ENCODE measurements at regions not wholly inside any gene's neighbourhood (a gene's known extent, or its start where the extent isn't known, plus 50 kb on each side); places are given as distances from the start of the nearest gene placed in this dataset.

DNA sequence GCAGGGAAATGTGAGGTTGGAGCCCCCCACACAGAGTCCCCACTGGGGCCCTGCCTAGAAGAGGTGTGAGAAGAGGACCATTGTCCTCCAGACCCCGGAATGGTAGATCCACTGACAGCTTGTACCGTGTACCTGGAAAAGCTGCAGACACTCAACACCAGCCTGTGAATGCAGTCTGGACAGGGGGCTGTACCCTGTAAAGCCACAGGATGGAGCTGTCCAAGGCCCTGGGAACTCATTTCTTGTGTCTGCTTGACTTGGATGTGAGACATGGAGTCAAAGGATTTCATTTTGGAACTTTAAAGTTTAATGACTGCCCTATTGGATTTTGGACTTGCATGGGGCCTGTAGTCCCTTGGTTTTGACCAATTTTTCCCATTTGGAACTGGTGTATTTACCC is 535.0 kb upstream of the MEF2C start:
- TF ChIP-seq, protein P1, sequence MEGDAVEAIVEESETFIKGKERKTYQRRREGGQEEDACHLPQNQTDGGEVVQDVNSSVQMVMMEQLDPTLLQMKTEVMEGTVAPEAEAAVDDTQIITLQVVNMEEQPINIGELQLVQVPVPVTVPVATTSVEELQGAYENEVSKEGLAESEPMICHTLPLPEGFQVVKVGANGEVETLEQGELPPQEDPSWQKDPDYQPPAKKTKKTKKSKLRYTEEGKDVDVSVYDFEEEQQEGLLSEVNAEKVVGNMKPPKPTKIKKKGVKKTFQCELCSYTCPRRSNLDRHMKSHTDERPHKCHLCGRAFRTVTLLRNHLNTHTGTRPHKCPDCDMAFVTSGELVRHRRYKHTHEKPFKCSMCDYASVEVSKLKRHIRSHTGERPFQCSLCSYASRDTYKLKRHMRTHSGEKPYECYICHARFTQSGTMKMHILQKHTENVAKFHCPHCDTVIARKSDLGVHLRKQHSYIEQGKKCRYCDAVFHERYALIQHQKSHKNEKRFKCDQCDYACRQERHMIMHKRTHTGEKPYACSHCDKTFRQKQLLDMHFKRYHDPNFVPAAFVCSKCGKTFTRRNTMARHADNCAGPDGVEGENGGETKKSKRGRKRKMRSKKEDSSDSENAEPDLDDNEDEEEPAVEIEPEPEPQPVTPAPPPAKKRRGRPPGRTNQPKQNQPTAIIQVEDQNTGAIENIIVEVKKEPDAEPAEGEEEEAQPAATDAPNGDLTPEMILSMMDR (IDR thresholded peaks at IDR 0.05; ENCODE audit: poor library complexity), result no peak
- TF ChIP-seq EZH2 (IDR thresholded peaks at IDR 0.05; ENCODE audit: borderline replicate concordance) (no peak), EZH2phosphoT487 (IDR thresholded peaks at IDR 0.05; ENCODE audit: low read depth, severe bottlenecking, unreplicated experiment) (no peak)
